CD4-positive, CD25-positive, alpha-beta regulatory T cell (primary cell): ENCODE measurements at regions not wholly inside any gene's neighbourhood (a gene's known extent, or its start where the extent isn't known, plus 50 kb on each side); places are given as distances from the start of the nearest gene placed in this dataset.
"Not testable (repeated sequence)": the region's sequence is repeated elsewhere in the genome, so short reads cannot be mapped to it uniquely, and the experiment has no call there.

Source experiments
- ATAC-seq, 2 donors: fragments of 150-1000 bp; cut with Tn5 transposase; one replicate each; pipeline ENCODE4 v1.10.0; 2021; ENCODE audit warnings: low read depth in 2 of 2, moderate number of reproducible peaks in 2 of 2, moderate library complexity in 1 of 2
- DNase-seq, 3 donors: peaks; one replicate each; pipeline versions ENCODE4 v3.0.0 to v3.0.0-alpha.2; 2012 to 2022; ENCODE audit warnings: mixed read lengths in 1 of 3
- H3K27ac ChIP-seq: one replicate; pipeline ENCODE4 v1.7.0; 2013; ENCODE audit warnings: mild to moderate bottlenecking, low read length; ENCODE audit not compliant: insufficient read depth, poor library complexity, severe bottlenecking
- H3K27me3 ChIP-seq: one replicate; pipeline ENCODE4 v1.7.0; 2013; ENCODE audit warnings: low read length; ENCODE audit not compliant: control insufficient read depth, insufficient read depth
- H3K36me3 ChIP-seq: one replicate; pipeline ENCODE4 v1.7.0; 2013; ENCODE audit warnings: mild to moderate bottlenecking, low read length, moderate library complexity; ENCODE audit not compliant: control insufficient read depth, insufficient read depth
- H3K4me1 ChIP-seq: 2 replicates; pipeline ENCODE4 v1.7.0; 2013; ENCODE audit warnings: mild to moderate bottlenecking, low read length; ENCODE audit not compliant: insufficient read depth, control insufficient read depth, poor library complexity, severe bottlenecking
- H3K4me3 ChIP-seq: one replicate; pipeline ENCODE4 v1.7.0; 2013; ENCODE audit warnings: low read depth, mild to moderate bottlenecking, low read length, moderate library complexity
- H3K9me3 ChIP-seq, 2 experiments: 1 replicate in 1 of 2; 2 replicates in 1 of 2; pipeline ENCODE4 v1.7.0; 2013; ENCODE audit warnings: low read length in 2 of 2, mild to moderate bottlenecking in 1 of 2, moderate library complexity in 1 of 2; ENCODE audit not compliant: control insufficient read depth in 2 of 2
- H3K27ac Mint-ChIP-seq, 3 donors: one replicate each; pipeline ENCODE4 v1.8.0; 2020 to 2022; ENCODE audit warnings: mild to moderate bottlenecking in 3 of 3, mixed read lengths in 3 of 3, moderate library complexity in 2 of 3
- H3K27me3 Mint-ChIP-seq: one replicate; pipeline ENCODE4 v1.8.0; 2022; ENCODE audit warnings: mild to moderate bottlenecking, mixed read lengths
- H3K36me3 Mint-ChIP-seq: one replicate; pipeline ENCODE4 v1.8.0; 2020; ENCODE audit warnings: mixed read lengths
- H3K4me1 Mint-ChIP-seq, 4 donors: one replicate each; pipeline ENCODE4 v1.8.0; 2020 to 2022; ENCODE audit warnings: mixed read lengths in 4 of 4, mild to moderate bottlenecking in 1 of 4
- H3K4me3 Mint-ChIP-seq, 4 donors: one replicate each; pipeline ENCODE4 v1.8.0; 2020 to 2022; ENCODE audit warnings: mild to moderate bottlenecking in 4 of 4, mixed read lengths in 4 of 4, moderate library complexity in 3 of 4
- H3K9me3 Mint-ChIP-seq, 7 donors: one replicate each; pipeline ENCODE4 v1.8.0; 2020 to 2022; ENCODE audit warnings: mixed read lengths in 7 of 7, mild to moderate bottlenecking in 3 of 7, moderate library complexity in 2 of 7

GRCh38 chr2:6183226-6183625, 491.0 kb downstream of the SOX11 start:
- no peak overlapping the region for H3K27ac ChIP-seq
- H3K9me3 ChIP-seq, result no peaks in the 10 kb centered on the region
- no peak overlapping the region for H3K4me3 ChIP-seq
- Mint-ChIP-seq H3K27me3 (peaks cover 4% of the 10 kb centered on the region), H3K9me3 (peaks cover 0 to 21% (median 9%) of the 10 kb centered on the region in 7 donors), H3K4me1 (no peaks in the 10 kb centered on the region), H3K4me3 (no peak overlapping the region), H3K27ac (no peak overlapping the region), H3K36me3 (no peaks in the 10 kb centered on the region)
- H3K4me1 ChIP-seq, result no peaks in the 10 kb centered on the region
- H3K27me3 ChIP-seq, result no peaks in the 10 kb centered on the region
- DNase-seq (no peak), ATAC-seq (no peak)
- H3K36me3 ChIP-seq, result no peaks in the 10 kb centered on the region

DNA sequence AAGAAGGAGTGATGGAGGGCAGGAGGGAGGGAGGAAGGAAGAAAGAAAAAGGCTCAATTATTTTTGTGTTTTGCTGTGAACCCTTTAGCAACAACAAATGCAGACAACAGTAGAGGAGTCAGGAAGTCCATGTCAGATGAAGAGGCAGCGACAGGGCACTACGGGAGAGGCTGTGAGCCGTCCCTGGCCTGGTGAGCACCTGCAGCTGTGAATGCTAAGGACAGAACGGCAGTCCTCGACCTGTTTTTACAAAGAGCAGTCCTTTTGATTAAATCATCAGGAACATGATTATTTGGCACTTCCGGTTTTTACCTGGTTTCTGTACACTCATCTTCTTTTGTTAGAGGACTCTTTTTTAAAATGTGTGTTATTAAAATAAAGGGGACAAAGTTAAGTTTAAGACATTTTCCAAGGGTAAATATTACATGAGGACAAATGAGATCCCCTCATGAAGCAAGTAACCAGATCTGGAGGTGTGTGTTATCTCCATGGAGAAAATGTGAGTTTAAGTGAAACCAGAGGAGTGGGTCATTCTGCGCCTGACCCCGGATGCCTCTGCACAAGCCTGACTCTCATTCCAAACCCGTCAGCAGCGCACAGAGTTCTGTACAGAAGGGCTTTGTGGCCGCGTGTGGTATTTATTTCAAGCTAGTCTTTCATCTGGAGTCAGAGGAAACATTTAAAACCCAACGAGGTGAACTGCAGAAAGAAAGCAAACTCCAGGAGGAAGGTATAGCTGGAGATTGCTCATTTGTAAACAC, 492.5 kb downstream of the SOX11 start:
- DNase-seq, result no peak
- Histone ChIP-seq H3K4me3 (no peak overlapping the region), H3K36me3 (no peaks in the 10 kb centered on the region), H3K9me3 (peaks cover 2 to 5% of the 10 kb centered on the region in 2 experiments), H3K27me3 (no peaks in the 10 kb centered on the region), H3K4me1 (no peaks in the 10 kb centered on the region), H3K27ac (no peak overlapping the region)
- peaks cover 0 to 20% (median 5%) of the 10 kb centered on the region in 7 donors for H3K9me3 Mint-ChIP-seq
- H3K4me1 Mint-ChIP-seq, result no peaks in the 10 kb centered on the region
- no peaks in the 10 kb centered on the region for H3K36me3 Mint-ChIP-seq
- H3K27me3 Mint-ChIP-seq, result peaks cover 4% of the 10 kb centered on the region
- H3K4me3 Mint-ChIP-seq, result no peak overlapping the region
- no peak overlapping the region for H3K27ac Mint-ChIP-seq
- ATAC-seq, result no peak

DNA sequence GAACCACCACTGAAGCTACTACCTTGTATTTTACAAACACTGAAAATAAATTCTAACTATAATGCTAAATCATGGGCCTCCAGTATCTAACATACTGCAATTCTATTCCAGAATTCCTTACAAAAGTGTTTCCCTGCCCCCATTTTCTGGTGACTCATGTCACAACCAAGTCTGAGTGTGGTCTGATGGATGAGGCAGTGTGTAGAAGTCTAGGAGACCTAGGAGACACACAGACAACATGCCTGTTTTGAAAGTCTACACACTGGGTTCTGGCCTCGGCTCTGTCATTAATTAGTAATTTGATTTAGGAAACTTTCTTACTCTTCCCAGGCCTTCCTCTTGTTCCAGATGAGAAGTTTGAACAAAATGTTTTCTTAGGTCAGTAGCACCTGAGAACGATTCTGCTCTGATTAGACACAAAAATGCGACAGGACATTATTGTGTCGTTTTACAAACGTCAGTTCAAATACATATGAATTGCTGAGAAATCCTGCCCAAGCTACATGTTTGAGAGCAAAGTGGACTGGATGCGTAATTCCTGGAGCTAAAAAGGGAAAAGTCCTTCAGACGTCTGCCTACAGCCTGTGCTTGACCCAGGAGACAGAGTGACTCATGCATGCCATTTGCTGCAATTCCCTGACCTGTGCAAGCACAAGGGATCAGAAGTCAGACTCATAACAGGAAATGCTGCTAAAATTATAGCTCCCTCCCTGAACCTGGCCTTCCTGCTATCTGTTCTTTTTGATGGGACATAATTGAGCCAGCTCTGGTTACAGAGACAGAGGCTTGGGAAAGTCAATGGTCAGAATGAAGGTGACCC, 494.4 kb downstream of the SOX11 start:
- DNase-seq, result no peak
- ATAC-seq, result no peak
- Histone ChIP-seq H3K27me3 (no peaks in the 10 kb centered on the region), H3K4me3 (no peak overlapping the region), H3K27ac (no peak overlapping the region), H3K9me3 (peaks cover 2 to 5% of the 10 kb centered on the region in 2 experiments), H3K4me1 (no peaks in the 10 kb centered on the region), H3K36me3 (no peaks in the 10 kb centered on the region)
- H3K27me3 Mint-ChIP-seq, result peaks cover 4% of the 10 kb centered on the region
- H3K4me1 Mint-ChIP-seq, result no peaks in the 10 kb centered on the region
- no peaks in the 10 kb centered on the region for H3K36me3 Mint-ChIP-seq
- H3K9me3 Mint-ChIP-seq, result peaks cover 0 to 18% (median 4%) of the 10 kb centered on the region in 7 donors
- no peak overlapping the region for H3K4me3 Mint-ChIP-seq
- no peak overlapping the region for H3K27ac Mint-ChIP-seq

DNA sequence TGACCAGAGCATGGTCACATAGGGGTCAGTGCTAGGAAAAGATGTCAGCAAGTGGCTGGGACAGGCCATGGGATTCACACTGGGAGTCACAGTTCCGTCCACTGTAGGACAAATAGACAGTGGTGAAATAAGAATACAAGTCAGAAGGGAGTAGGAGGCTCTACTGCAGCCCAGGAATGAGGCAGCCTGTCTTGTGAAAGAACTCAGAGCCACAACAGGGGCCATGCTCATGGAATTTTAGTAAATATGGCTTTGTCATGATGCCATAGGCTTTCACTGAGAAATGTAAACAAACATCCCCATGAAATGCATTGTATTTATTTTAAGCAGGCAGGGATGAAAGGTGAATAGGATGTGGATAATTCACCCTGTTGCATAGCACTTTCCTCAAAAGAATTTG, 504.3 kb downstream of the SOX11 start:
- Histone ChIP-seq H3K9me3 (peaks cover 0 to under 1% of the 10 kb centered on the region in 2 experiments), H3K27ac (no peak overlapping the region), H3K36me3 (no peaks in the 10 kb centered on the region), H3K27me3 (no peaks in the 10 kb centered on the region), H3K4me1 (no peaks in the 10 kb centered on the region), H3K4me3 (no peak overlapping the region)
- Mint-ChIP-seq H3K27me3 (no peaks in the 10 kb centered on the region), H3K4me1 (no peaks in the 10 kb centered on the region), H3K36me3 (no peaks in the 10 kb centered on the region), H3K27ac (no peak overlapping the region), H3K9me3 (peaks cover 0 to 21% (median 4%) of the 10 kb centered on the region in 7 donors), H3K4me3 (no peak overlapping the region)
- no peak for ATAC-seq
- no peak for DNase-seq

DNA sequence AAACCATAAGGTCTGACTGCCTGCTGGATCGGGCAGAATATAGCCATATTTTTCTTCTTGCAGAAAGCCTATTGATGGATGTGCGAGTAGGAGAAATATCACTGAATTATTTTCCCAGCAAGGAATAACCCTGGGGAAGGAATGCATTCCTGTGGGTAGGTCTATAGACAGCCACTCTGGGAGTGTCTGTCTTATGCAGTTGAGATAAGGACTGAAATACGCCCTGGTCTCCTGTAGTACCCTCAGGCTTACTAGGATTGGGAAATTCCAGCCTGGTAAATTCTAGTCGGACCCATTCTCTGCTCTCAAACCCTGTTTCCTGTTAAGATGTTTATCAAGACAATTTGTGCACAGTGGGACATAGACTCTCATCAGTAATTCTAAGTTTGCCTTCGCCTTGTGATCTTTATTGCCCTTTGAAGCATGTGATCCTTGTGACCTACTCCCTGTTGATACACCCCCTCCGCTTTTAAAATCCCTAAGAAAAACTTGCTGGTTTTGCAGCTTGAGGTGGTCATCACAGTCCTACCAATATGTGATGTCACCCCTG, 506.3 kb downstream of the SOX11 start:
- H3K4me3 ChIP-seq, H3K27ac Mint-ChIP-seq, H3K27me3 ChIP-seq, H3K4me1 ChIP-seq, DNase-seq, H3K4me1 Mint-ChIP-seq, H3K4me3 Mint-ChIP-seq, H3K27ac ChIP-seq, H3K27me3 Mint-ChIP-seq, H3K9me3 ChIP-seq, H3K36me3 ChIP-seq, ATAC-seq, H3K36me3 Mint-ChIP-seq: not testable (repeated sequence)
- H3K9me3 Mint-ChIP-seq, result peaks cover 0 to 24% (median 7%) of the 10 kb centered on the region in 7 donors

DNA sequence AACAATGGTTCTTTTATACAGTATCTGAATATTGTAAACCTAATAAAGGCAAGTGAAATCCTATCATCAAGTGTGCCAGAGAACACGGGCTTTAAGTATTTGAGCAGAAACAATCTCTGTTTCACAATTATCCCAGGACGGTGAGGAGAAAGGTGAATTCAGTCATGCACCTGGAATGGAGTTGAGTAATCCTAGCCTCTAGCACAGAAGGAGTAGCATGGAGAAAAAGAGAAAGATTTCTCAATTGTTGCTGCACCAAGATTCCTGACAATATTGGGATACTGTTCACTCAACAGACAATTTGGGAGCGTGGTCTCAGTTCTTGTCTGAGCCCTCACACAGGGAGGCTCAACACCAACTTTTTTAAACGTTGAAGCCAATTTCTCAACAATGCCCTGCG, 510.6 kb downstream of the SOX11 start:
- Mint-ChIP-seq H3K4me3 (no peak overlapping the region), H3K27ac (no peak overlapping the region), H3K27me3 (no peaks in the 10 kb centered on the region), H3K4me1 (no peaks in the 10 kb centered on the region), H3K36me3 (no peaks in the 10 kb centered on the region), H3K9me3 (peaks cover 0 to 19% (median 11%) of the 10 kb centered on the region in 7 donors)
- no peaks in the 10 kb centered on the region for H3K36me3 ChIP-seq
- no peak overlapping the region for H3K27ac ChIP-seq
- H3K4me1 ChIP-seq, result no peaks in the 10 kb centered on the region
- H3K27me3 ChIP-seq, result no peaks in the 10 kb centered on the region
- DNase-seq (no peak), ATAC-seq (no peak)
- no peak overlapping the region for H3K4me3 ChIP-seq
- peaks cover 0 to 3% of the 10 kb centered on the region in 2 experiments for H3K9me3 ChIP-seq

DNA sequence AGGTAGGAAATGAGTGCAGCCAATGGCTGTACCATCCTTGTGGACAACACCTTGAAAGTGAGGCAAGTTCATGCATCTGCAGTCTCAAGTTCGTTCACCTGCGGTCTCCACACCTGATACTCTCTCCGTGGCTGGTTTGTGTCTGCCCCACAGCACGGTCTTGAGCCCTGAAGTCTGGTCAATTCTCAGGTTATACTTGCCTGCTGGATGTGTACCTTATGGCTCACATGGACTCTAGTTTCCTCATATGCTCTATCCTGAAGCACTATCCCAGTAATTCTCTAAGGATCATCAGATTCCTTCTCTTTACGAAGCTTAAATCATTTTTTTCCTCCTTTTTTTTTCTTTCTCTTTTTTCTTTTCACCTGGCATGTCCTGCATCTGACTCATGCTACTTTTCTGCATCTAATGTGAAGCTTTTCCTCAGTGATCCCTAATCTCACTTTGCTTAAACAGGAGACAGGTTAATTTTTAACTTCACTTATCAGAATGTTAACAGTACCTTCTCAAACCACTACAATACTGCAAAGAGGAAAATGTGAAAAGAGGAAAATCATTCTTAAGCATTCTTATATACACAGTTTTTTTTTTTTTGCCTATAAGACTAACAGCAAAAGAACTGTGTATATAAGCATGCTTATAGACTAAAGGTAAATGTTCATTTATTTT, 511.2 kb downstream of the SOX11 start:
- DNase-seq (no peak), ATAC-seq (no peak)
- Histone ChIP-seq H3K4me3 (no peak overlapping the region), H3K27ac (no peak overlapping the region), H3K9me3 (peaks cover 0 to 3% of the 10 kb centered on the region in 2 experiments), H3K27me3 (no peaks in the 10 kb centered on the region), H3K36me3 (no peaks in the 10 kb centered on the region), H3K4me1 (no peaks in the 10 kb centered on the region)
- H3K4me3 Mint-ChIP-seq, result no peak overlapping the region
- H3K27me3 Mint-ChIP-seq, result no peaks in the 10 kb centered on the region
- H3K9me3 Mint-ChIP-seq, result peaks cover 0 to 19% (median 11%) of the 10 kb centered on the region in 7 donors
- H3K4me1 Mint-ChIP-seq, result no peaks in the 10 kb centered on the region
- no peaks in the 10 kb centered on the region for H3K36me3 Mint-ChIP-seq
- no peak overlapping the region for H3K27ac Mint-ChIP-seq
